Activated B cell treated with CpG ODN at 0.5 μM for 24 hours (primary cell): ENCODE measurements at regions not wholly inside any gene's neighbourhood (a gene's known extent, or its start where the extent isn't known, plus 50 kb on each side); places are given as distances from the start of the nearest gene placed in this dataset.

ENCODE experiments used
- ATAC-seq: fragments of 200-7000 bp; cut with Tn5 transposase; one replicate; pipeline ENCODE4 v1.10.0; 2021; ENCODE audit warnings: low read depth, mild to moderate bottlenecking, moderate library complexity
- CTCF ChIA-PET: fragments of 350-600 bp; sonication (Branson Sonifier 250); formaldehyde crosslinking; loops from one replicate; lab custom pipeline; 2021; ENCODE audit warnings: antibody characterized with exemption; lab: Charles Lee
- POLR2A ChIA-PET: fragments of 350-600 bp; sonication (Branson Sonifier 250); formaldehyde crosslinking; loops from one replicate; lab custom pipeline; 2021; ENCODE audit warnings: antibody characterized with exemption; lab: Charles Lee
- DNase-seq: peaks from one replicate; pipeline ENCODE4 v3.0.0; 2022
- H3K27ac Mint-ChIP-seq: one replicate; pipeline ENCODE4 v1.8.0; 2020; ENCODE audit warnings: mixed read lengths
- H3K27me3 Mint-ChIP-seq: one replicate; pipeline ENCODE4 v1.8.0; 2021; ENCODE audit warnings: mixed read lengths
- H3K36me3 Mint-ChIP-seq: one replicate; pipeline ENCODE4 v1.8.0; 2021; ENCODE audit warnings: low read depth, mixed read lengths
- H3K4me1 Mint-ChIP-seq: one replicate; pipeline ENCODE4 v1.8.0; 2021; ENCODE audit warnings: mixed read lengths
- H3K4me3 Mint-ChIP-seq: one replicate; pipeline ENCODE4 v1.8.0; 2020; ENCODE audit warnings: mild to moderate bottlenecking, mixed read lengths
- H3K9me3 Mint-ChIP-seq: one replicate; pipeline ENCODE4 v1.8.0; 2020; ENCODE audit warnings: mixed read lengths
- intact Hi-C: fragments of 100-400 bp; cut with micrococcal nuclease; formaldehyde crosslinking; loops from one replicate; pipeline ENCODE4 v1.15.1; 2024
- TF ChIP-seq, protein P1 (sequence below): fragments of 200-600 bp; IDR thresholded peaks from one replicate; pipeline ENCODE4 v1.8.0; 2022; ENCODE audit warnings: antibody characterized with exemption, mild to moderate bottlenecking

DNA sequence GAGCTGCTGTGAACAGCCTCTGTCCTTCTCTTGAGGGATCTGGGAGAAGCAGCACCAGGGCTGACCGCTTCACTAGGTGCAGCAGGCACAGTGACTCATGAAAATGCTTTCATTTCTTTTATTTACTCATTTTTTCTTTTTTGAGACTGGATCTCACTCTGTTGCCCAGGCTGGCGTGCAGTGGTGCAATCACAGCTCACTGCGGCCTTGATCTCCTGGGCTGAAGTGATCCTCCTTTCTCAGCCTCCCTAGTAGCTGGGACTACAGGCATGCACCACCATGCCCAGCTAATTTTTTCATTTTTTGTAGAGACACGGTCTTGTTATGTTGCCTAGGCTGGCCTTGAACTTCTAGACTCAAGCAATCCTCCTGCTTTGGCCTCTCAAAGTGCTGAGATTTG, 216.8 kb upstream of the EEF2KMT start:
- DNase-seq (no peak), ATAC-seq (no peak)
- Mint-ChIP-seq H3K4me1 (no peaks in the 10 kb centered on the region), H3K27me3 (no peaks in the 10 kb centered on the region), H3K36me3 (no peaks in the 10 kb centered on the region), H3K27ac (no peak overlapping the region), H3K9me3 (peaks cover 1% of the 10 kb centered on the region), H3K4me3 (no peak overlapping the region)
- ChIA-PET POLR2A (no interaction called here), CTCF (no interaction called here)
- intact Hi-C loops, result no loop called here
- TF ChIP-seq, protein P1, sequence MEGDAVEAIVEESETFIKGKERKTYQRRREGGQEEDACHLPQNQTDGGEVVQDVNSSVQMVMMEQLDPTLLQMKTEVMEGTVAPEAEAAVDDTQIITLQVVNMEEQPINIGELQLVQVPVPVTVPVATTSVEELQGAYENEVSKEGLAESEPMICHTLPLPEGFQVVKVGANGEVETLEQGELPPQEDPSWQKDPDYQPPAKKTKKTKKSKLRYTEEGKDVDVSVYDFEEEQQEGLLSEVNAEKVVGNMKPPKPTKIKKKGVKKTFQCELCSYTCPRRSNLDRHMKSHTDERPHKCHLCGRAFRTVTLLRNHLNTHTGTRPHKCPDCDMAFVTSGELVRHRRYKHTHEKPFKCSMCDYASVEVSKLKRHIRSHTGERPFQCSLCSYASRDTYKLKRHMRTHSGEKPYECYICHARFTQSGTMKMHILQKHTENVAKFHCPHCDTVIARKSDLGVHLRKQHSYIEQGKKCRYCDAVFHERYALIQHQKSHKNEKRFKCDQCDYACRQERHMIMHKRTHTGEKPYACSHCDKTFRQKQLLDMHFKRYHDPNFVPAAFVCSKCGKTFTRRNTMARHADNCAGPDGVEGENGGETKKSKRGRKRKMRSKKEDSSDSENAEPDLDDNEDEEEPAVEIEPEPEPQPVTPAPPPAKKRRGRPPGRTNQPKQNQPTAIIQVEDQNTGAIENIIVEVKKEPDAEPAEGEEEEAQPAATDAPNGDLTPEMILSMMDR, result no peak

DNA sequence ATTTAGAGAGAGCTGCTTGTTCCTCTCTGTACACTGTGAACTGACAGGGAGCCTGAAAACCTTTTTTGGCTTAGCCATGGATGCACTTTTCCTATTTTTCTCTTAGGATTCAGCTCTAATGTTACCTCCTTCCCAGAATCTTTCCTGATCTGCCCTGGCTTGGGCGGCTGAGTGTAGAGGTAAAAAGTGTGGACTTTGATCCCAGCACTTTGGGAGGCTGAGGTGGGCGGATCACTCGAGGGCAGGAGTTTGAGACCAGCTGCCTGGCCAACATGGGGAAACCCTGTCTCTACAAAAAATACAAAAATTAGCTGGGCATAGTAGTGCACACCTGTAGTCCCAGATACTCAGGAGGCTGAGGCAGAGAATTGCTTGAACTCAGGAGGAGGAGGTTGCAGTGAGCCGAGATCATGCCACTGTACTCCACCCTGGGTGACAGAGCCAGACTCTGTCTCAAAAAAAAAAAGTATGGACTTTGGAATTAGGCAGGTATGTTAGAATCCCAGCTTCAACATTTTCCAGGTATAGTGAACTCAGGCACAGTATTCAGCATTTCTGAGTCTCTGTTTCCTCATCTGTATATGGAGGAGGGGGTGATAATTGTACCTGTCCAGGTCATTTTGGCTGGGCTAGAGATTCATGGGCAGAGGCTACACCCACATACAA, 212.5 kb upstream of the EEF2KMT start:
- TF ChIP-seq, protein P1, result no peak
- POLR2A ChIA-PET, result no interaction called here
- H3K27ac Mint-ChIP-seq, result no peak overlapping the region
- ATAC-seq (no peak), DNase-seq (no peak)
- H3K9me3 Mint-ChIP-seq, result peaks cover 9% of the 10 kb centered on the region
- CTCF ChIA-PET, result no interaction called here
- no peaks in the 10 kb centered on the region for H3K36me3 Mint-ChIP-seq
- H3K4me3 Mint-ChIP-seq, result no peak overlapping the region
- intact Hi-C loops, result no loop called here
- no peaks in the 10 kb centered on the region for H3K27me3 Mint-ChIP-seq
- H3K4me1 Mint-ChIP-seq, result no peaks in the 10 kb centered on the region

DNA sequence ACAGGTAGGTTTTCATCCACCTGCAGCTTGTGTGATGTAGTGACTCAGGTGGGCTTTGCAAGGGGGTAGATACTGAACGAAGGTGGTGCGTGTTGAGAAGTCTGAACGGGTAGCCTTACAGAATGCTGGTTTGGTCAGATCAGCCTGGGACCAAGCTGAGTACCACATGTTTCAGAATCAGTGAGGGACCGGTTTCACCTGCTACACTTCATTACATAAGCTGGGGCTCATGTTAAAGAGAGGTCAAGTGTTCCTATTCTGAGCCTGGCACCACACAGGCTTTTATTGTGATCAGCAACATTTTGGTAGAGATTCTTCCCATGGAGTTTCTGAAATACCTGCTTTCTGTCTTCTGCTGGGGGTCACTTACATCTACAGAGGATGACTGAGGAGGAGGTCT, 207.4 kb upstream of the EEF2KMT start:
- POLR2A ChIA-PET, result no interaction called here
- Mint-ChIP-seq H3K27me3 (no peaks in the 10 kb centered on the region), H3K27ac (no peak overlapping the region), H3K4me3 (no peak overlapping the region), H3K36me3 (peaks cover 1% of the 10 kb centered on the region), H3K4me1 (no peaks in the 10 kb centered on the region), H3K9me3 (peaks cover 19% of the 10 kb centered on the region)
- no peak for DNase-seq
- TF ChIP-seq, protein P1, result no peak
- ATAC-seq, result no peak
- intact Hi-C loops, result no loop called here
- CTCF ChIA-PET, result no interaction called here

DNA sequence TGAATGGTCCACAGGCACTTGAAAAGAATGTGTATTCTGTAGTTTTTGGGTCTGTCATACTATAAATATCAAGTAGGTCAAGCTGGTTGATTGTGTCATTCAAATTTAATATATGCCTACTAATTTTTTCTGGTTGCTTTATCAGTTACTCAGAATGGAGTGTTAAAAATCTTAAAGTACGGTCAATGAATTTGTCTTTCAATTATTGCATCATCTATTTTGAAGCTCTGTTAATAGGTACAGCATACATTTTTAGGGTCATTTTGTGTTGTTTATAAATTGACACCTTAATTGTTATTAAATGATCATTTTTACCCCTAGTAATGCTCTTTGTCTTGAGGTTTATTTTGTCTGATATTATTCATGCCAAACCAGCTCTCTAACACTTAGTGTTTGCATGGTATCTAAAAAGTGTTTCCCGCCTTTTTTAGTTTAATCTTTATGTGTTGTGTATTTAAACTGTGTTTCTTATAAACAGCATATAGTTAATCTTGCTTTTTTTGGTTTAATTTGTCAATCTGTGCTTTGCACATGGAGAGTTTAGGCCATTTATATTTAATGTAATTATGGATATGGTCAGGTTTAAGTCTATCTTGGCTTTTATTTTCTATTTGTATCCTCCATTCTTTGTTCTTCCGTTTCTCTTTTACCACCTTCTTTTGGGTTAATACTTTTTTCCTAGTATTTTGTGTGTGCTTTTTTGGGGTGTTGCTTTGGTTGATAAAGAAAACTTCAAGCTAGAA, 204.9 kb upstream of the EEF2KMT start:
- ATAC-seq (no peak), DNase-seq (no peak)
- TF ChIP-seq, protein P1, result no peak
- Mint-ChIP-seq H3K4me3 (no peak overlapping the region), H3K27ac (no peak overlapping the region), H3K27me3 (no peaks in the 10 kb centered on the region), H3K9me3 (peaks cover 12% of the 10 kb centered on the region), H3K36me3 (peaks cover 1% of the 10 kb centered on the region), H3K4me1 (no peaks in the 10 kb centered on the region)
- intact Hi-C loops, result no loop called here
- ChIA-PET CTCF (no interaction called here), POLR2A (no interaction called here)

DNA sequence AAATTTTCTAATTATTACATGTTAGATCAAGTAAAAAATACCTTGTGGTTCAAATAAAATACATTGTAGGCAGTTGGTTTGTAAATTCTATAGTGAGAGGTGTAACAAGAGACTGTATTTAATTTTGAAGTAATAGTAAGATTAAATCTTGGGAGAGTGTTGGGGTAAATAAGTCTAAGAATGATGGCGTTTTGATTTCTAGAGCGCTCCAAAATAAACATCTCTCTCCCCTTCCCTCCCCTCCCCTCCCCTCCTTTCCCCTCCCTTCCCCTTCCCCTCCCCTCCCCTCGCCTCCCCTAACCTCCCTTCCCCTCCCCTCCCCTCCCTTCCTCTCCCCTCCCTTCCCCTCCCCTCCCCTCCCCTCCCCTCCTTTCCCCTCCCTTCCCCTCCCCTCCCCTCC, 200.6 kb upstream of the EEF2KMT start:
- Mint-ChIP-seq H3K27me3 (no peaks in the 10 kb centered on the region), H3K4me1 (no peaks in the 10 kb centered on the region), H3K9me3 (peaks cover 10% of the 10 kb centered on the region), H3K4me3 (no peak overlapping the region), H3K27ac (no peak overlapping the region), H3K36me3 (peaks cover 1% of the 10 kb centered on the region)
- TF ChIP-seq, protein P1, result no peak
- ChIA-PET CTCF (no interaction called here), POLR2A (no interaction called here)
- intact Hi-C loops, result no loop called here
- ATAC-seq (no peak), DNase-seq (no peak)
